SKM-1 (cell line): ENCODE measurements at regions not wholly inside any gene's neighbourhood (a gene's known extent, or its start where the extent isn't known, plus 50 kb on each side); places are given as distances from the start of the nearest gene placed in this dataset.

Experiments
- DNase-seq: peaks from one replicate; lab custom pipeline; 2025; ENCODE audit not compliant: unreplicated experiment; lab: John Stamatoyannopoulos, UW

GRCh38 chr6:41450581-41450980, 95.6 kb upstream of the FOXP4 start:
- DNase-seq: no peak

- no peak for DNase-seq
Measured at GRCh38 chr6:41451039-41451438, 95.1 kb upstream of the FOXP4 start.

GRCh38 chr6:41451515-41452163, 94.5 kb upstream of the FOXP4 start:
- no peak for DNase-seq

GRCh38 chr6:41452763-41453162, 93.4 kb upstream of the FOXP4 start:
- DNase-seq: no peak

GRCh38 chr6:41453244-41453643, 92.9 kb upstream of the FOXP4 start:
- DNase-seq: no peak

GRCh38 chr6:41454189-41454789, 91.9 kb upstream of the FOXP4 start:
- no peak for DNase-seq

- no peak for DNase-seq
Measured at GRCh38 chr6:41455410-41455809, 90.8 kb upstream of the FOXP4 start.

- DNase-seq: no peak
Measured at GRCh38 chr6:41455818-41456217, 90.4 kb upstream of the FOXP4 start.

- no peak for DNase-seq
Measured at GRCh38 chr6:41457303-41457670, 88.9 kb upstream of the FOXP4 start.

- DNase-seq: no peak
Measured at GRCh38 chr6:41459738-41460137, 86.4 kb upstream of the FOXP4 start.

- DNase-seq: no peak
Measured at GRCh38 chr6:41460742-41461336, 85.3 kb upstream of the FOXP4 start.

GRCh38 chr6:41462033-41462432, 84.1 kb upstream of the FOXP4 start:
- DNase-seq: no peak

GRCh38 chr6:41463062-41463930, 82.9 kb upstream of the FOXP4 start:
- DNase-seq: no peak

GRCh38 chr6:41464019-41464418, 82.2 kb upstream of the FOXP4 start:
- DNase-seq: no peak

- no peak for DNase-seq
Measured at GRCh38 chr6:41464481-41464880, 81.7 kb upstream of the FOXP4 start.

GRCh38 chr6:41466437-41466990, 79.7 kb upstream of the FOXP4 start:
- DNase-seq: peak; percentile 64

- DNase-seq: no peak
Measured at GRCh38 chr6:41467061-41467460, 79.1 kb upstream of the FOXP4 start.

- no peak for DNase-seq
Measured at GRCh38 chr6:41467627-41468404, 78.4 kb upstream of the FOXP4 start.

GRCh38 chr6:41469156-41470028, 76.8 kb upstream of the FOXP4 start:
- no peak for DNase-seq

GRCh38 chr6:41470029-41470330, 76.2 kb upstream of the FOXP4 start:
- DNase-seq: no peak
